ENCODE measurements at regions not wholly inside any gene's neighbourhood (a gene's known extent, or its start where the extent isn't known, plus 50 kb on each side); places are given as distances from the start of the nearest gene placed in this dataset.

- TF ChIP-seq ZNF274 (IDR thresholded peaks at IDR 0.05; ENCODE audit: low read depth, low read length): no peak
- TF ChIP-seq YY1 (IDR thresholded peaks at IDR 0.05; ENCODE audit: insufficient read depth, insufficient read length): no peak
- TF ChIP-seq SUZ12 (IDR thresholded peaks at IDR 0.05; ENCODE audit: extremely low read depth, insufficient read depth, insufficient read length): no peak
These were observed 234.5 kb upstream of the MAP3K1 start for GRCh38 chr5:56580864-56581263.

Measured in NT2/D1 (cell line).